K562 (cell line): ENCODE measurements at regions not wholly inside any gene's neighbourhood (a gene's known extent, or its start where the extent isn't known, plus 50 kb on each side); places are given as distances from the start of the nearest gene placed in this dataset.

Experiments
- ATAC-seq: fragments of 200-7000 bp; cut with Tn5 transposase; 3 replicates; pipeline ENCODE4 v1.9.1; 2020; ENCODE audit warnings: moderate library complexity
- BruUV-seq: library from RNA; stranded (reverse); fragments of 400-500 nt; replicated peaks from 2 replicates; lab custom pipeline; 2021; lab: Mats Ljungman, UMichigan
- CTCF ChIA-PET: fragments of 300-600 bp; formaldehyde crosslinking; extraction: SDS; loops from one replicate; lab custom pipeline; 2021; ENCODE audit warnings: low intra/inter-chr PET ratio; lab: Yijun Ruan, JAX
- POLR2A ChIA-PET: fragments of 300-600, 350-650 bp; sonication (Branson Sonifier 250); formaldehyde crosslinking; extraction: SDS; loops from one replicate; lab custom pipeline; 2021; ENCODE audit warnings: antibody characterized with exemption, inconsistent platforms; lab: Yijun Ruan, JAX
- DNase-seq, 4 experiments: peaks; one replicate each; pipeline versions ENCODE4 v3.0.0 to v3.0.0-alpha.2; 2011 to 2018; ENCODE audit warnings: low spot score in 3 of 4, mixed read lengths in 3 of 4; ENCODE audit errors: extremely low read depth in 1 of 4
- FAIRE-seq: peaks from 2 replicates; lab custom pipeline; 2011; peaks lifted over from hg19 to GRCh38; lab: Jason Lieb, UNC
- H2AFZ ChIP-seq: 2 replicates; pipeline ENCODE4 v1.6.0; 2011; ENCODE audit warnings: low read depth, low read length, control low read depth, inconsistent platforms
- H3K27ac ChIP-seq: fragments of 200-600 bp; 3 replicates; pipeline ENCODE4 v1.8.0; 2011; ENCODE audit warnings: low read depth, mild to moderate bottlenecking, control low read depth, inconsistent platforms, low read length, moderate library complexity, mixed read lengths; ENCODE audit errors: extremely low read depth
- H3K27me3 ChIP-seq, 2 experiments: fragments of 300-600 bp in 1 of 2; 2 replicates in 1 of 2; 3 replicates in 1 of 2; pipeline versions ENCODE4 v1.6.0 to v1.8.0; 2011; ENCODE audit warnings: inconsistent platforms in 2 of 2, low read length in 2 of 2, mild to moderate bottlenecking in 1 of 2, mixed read lengths in 1 of 2, moderate library complexity in 1 of 2; ENCODE audit not compliant: control insufficient read depth in 2 of 2, insufficient read depth in 2 of 2
- H3K36me3 ChIP-seq: fragments of 300-600 bp; 3 replicates; pipeline ENCODE4 v1.8.0; 2011; ENCODE audit warnings: mild to moderate bottlenecking, low read length, inconsistent platforms; ENCODE audit not compliant: control insufficient read depth, insufficient read depth
- H3K4me1 ChIP-seq, 2 experiments: fragments of 200-600 bp in 1 of 2; replicated peaks in 1 of 2; 2 replicates in 1 of 2; 3 replicates in 1 of 2; pipeline versions ENCODE4 v1.5.1 to v1.8.0; 2011; ENCODE audit warnings: inconsistent platforms in 2 of 2, low read length in 2 of 2, mild to moderate bottlenecking in 1 of 2, mixed read lengths in 1 of 2, moderate library complexity in 1 of 2; ENCODE audit not compliant: control insufficient read depth in 2 of 2, insufficient read depth in 2 of 2
- H3K4me2 ChIP-seq: 2 replicates; pipeline ENCODE4 v1.6.1; 2011; ENCODE audit warnings: low read length, control low read depth, inconsistent platforms, mixed read lengths; ENCODE audit not compliant: insufficient read depth
- H3K4me3 ChIP-seq: fragments of 200-600 bp; sonication (generic), shearing (Covaris generic); 2 replicates; pipeline ENCODE4 v1.5.1; 2016; ENCODE audit warnings: control low read depth, inconsistent platforms
- H3K79me2 ChIP-seq: fragments of 200-600 bp; 3 replicates; pipeline ENCODE4 v1.8.0; 2011; ENCODE audit warnings: low read length, inconsistent platforms; ENCODE audit not compliant: control insufficient read depth, insufficient read depth
- H3K9ac ChIP-seq, 2 experiments: 2 replicates each; pipeline versions ENCODE4 v1.6.0 to v1.6.1; 2011; ENCODE audit warnings: low read depth in 2 of 2, low read length in 2 of 2, control low read depth in 1 of 2, inconsistent platforms in 1 of 2, mild to moderate bottlenecking in 1 of 2, mixed read lengths in 1 of 2; ENCODE audit not compliant: insufficient read depth in 1 of 2
- H3K9me1 ChIP-seq: one replicate; pipeline ENCODE4 v1.6.0; 2011; ENCODE audit warnings: inconsistent platforms, mild to moderate bottlenecking, low read length, moderate library complexity; ENCODE audit not compliant: control insufficient read depth, insufficient read depth
- H3K9me3 ChIP-seq: replicated peaks from 2 replicates; pipeline ENCODE4 v1.5.1; 2011; ENCODE audit warnings: low read depth, low read length, inconsistent platforms; ENCODE audit not compliant: control insufficient read depth, insufficient read depth
- H4K20me1 ChIP-seq: replicated peaks from 2 replicates; pipeline ENCODE4 v1.6.1; 2011; ENCODE audit warnings: low read length, inconsistent platforms, mixed read lengths; ENCODE audit not compliant: control insufficient read depth, insufficient read depth
- ARID3A ChIP-seq: IDR thresholded peaks from 2 replicates; pipeline ENCODE4 v1.6.1; 2012; ENCODE audit warnings: low read depth, low read length, improper control_type of control experiment, borderline replicate concordance
- BRD9 ChIP-seq: fragments of 450-650 bp; IDR thresholded peaks from 2 replicates; pipeline ENCODE4 v1.6.1; 2018; ENCODE audit warnings: low read depth; ENCODE audit not compliant: partially characterized antibody
- FOSL1 ChIP-seq: fragments of 200-800 bp; sonication (Bioruptor generic); conservative IDR thresholded peaks from 2 replicates; pipeline ENCODE4 v1.6.1; 2016; ENCODE audit warnings: missing genetic modification characterization, missing compliant biosample characterization
- RFX5 ChIP-seq: IDR thresholded peaks from 2 replicates; pipeline ENCODE4 v1.6.1; 2011; ENCODE audit warnings: low read depth, mild to moderate bottlenecking, improper control_type of control experiment, low read length
- THAP12 ChIP-seq: fragments of 250-450 bp; sonication (Bioruptor Pico); IDR thresholded peaks from 2 replicates; pipeline ENCODE4 v1.9.0; 2021; ENCODE audit warnings: mild to moderate bottlenecking, inconsistent platforms
- ZFX ChIP-seq: sonication (generic); formaldehyde crosslinking; IDR thresholded peaks from 2 replicates; pipeline ENCODE4 v1.8.0; 2022; ENCODE audit warnings: mild to moderate bottlenecking, missing genetic modification reagents, moderate library complexity
- ZNF224 ChIP-seq: sonication (generic); formaldehyde crosslinking; IDR thresholded peaks from 2 replicates; pipeline ENCODE4 v1.8.0; 2022; ENCODE audit warnings: mild to moderate bottlenecking, missing genetic modification reagents
- ZNF277 ChIP-seq: fragments of 250-450 bp; sonication (Bioruptor Pico); IDR thresholded peaks from 2 replicates; pipeline ENCODE4 v1.8.0; 2022; ENCODE audit warnings: inconsistent platforms, mild to moderate bottlenecking, moderate library complexity, borderline replicate concordance
- WGBS: fragments of 100-300 bp; shearing (Covaris generic); methylation state at CpG from one replicate; pipeline ENCODE4 v1.1.6; 2016; ENCODE audit warnings: low coverage, mixed read lengths; ENCODE audit not compliant: insufficient coverage; ENCODE audit errors: missing lambda C conversion rate; 5-methylcytosine and 5-hydroxymethylcytosine counted together
- in situ Hi-C: fragments of 300-500 bp; cut with MboI; formaldehyde crosslinking; loops from 4 replicates; pipeline ENCODE4 v1.15.0; 2018; ENCODE audit warnings: inconsistent platforms, mixed read lengths
- intact Hi-C: fragments of 100-400 bp; cut with micrococcal nuclease; formaldehyde crosslinking; loops from 2 replicates; pipeline ENCODE4 v1.14.2; 2022
- TF ChIP-seq, protein P1 (sequence below): sonication (generic); IDR thresholded peaks from 2 replicates; pipeline ENCODE4 v1.6.1; 2016
- TF ChIP-seq, protein P2 (sequence below), 2 experiments: fragments of 150-350 bp in 1 of 2; IDR thresholded peaks; 2 replicates each; pipeline ENCODE4 v1.6.1; 2012 to 2016; ENCODE audit warnings: low read depth in 2 of 2, low read length in 2 of 2, mild to moderate bottlenecking in 1 of 2, moderate library complexity in 1 of 2

GRCh38 chr7:22675421-22675820 lies 51.6 kb upstream of the IL6 start:
- Histone ChIP-seq H3K4me1 (peaks cover 7 to 81% of the 10 kb centered on the region in 2 experiments), H3K27me3 (no peaks in the 10 kb centered on the region), H4K20me1 (no peaks in the 10 kb centered on the region), H2AFZ (no peak overlapping the region), H3K79me2 (peaks cover 52% of the 10 kb centered on the region), H3K4me3 (no peak overlapping the region), H3K27ac (no peak overlapping the region), H3K9me3 (no peaks in the 10 kb centered on the region), H3K4me2 (no peak overlapping the region), H3K36me3 (no peaks in the 10 kb centered on the region), H3K9ac (no peak overlapping the region), H3K9me1 (no peaks in the 10 kb centered on the region)
- WGBS, result 47% methylated on average over 5 of the region's 5 CpGs
- BruUV-seq, result no TSS peak
- POLR2A ChIA-PET, result interaction anchor here (0.6 to 2.9 kb wide), 5 partner anchors 8 to 176 kb away, joined by 3 to 9 read pairs (median 4); partner anchors contain the start of gene STEAP1B
- ATAC-seq, result no peak; the same call in 2 of the 3 replicates
- intact Hi-C loops, result no loop called here
- in situ Hi-C loops, result no loop called here
- CTCF ChIA-PET, result no interaction called here
- no peak for DNase-seq
- peak; percentile 19 for FAIRE-seq
- TF ChIP-seq THAP12 (CRISPR knock-in tag) (no peak), RFX5 (no peak), ZNF277 (CRISPR knock-in tag) (no peak), ARID3A (no peak), ZFX (0 out of 2 replicates have a peak, but pooled peaks have one; percentile 28), FOSL1 (tag) (no peak), ZNF224 (CRISPR knock-in tag) (no peak), BRD9 (no peak)
- TF ChIP-seq, protein P1, sequence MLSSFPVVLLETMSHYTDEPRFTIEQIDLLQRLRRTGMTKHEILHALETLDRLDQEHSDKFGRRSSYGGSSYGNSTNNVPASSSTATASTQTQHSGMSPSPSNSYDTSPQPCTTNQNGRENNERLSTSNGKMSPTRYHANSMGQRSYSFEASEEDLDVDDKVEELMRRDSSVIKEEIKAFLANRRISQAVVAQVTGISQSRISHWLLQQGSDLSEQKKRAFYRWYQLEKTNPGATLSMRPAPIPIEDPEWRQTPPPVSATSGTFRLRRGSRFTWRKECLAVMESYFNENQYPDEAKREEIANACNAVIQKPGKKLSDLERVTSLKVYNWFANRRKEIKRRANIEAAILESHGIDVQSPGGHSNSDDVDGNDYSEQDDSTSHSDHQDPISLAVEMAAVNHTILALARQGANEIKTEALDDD, result no peak
- TF ChIP-seq, protein P2, sequence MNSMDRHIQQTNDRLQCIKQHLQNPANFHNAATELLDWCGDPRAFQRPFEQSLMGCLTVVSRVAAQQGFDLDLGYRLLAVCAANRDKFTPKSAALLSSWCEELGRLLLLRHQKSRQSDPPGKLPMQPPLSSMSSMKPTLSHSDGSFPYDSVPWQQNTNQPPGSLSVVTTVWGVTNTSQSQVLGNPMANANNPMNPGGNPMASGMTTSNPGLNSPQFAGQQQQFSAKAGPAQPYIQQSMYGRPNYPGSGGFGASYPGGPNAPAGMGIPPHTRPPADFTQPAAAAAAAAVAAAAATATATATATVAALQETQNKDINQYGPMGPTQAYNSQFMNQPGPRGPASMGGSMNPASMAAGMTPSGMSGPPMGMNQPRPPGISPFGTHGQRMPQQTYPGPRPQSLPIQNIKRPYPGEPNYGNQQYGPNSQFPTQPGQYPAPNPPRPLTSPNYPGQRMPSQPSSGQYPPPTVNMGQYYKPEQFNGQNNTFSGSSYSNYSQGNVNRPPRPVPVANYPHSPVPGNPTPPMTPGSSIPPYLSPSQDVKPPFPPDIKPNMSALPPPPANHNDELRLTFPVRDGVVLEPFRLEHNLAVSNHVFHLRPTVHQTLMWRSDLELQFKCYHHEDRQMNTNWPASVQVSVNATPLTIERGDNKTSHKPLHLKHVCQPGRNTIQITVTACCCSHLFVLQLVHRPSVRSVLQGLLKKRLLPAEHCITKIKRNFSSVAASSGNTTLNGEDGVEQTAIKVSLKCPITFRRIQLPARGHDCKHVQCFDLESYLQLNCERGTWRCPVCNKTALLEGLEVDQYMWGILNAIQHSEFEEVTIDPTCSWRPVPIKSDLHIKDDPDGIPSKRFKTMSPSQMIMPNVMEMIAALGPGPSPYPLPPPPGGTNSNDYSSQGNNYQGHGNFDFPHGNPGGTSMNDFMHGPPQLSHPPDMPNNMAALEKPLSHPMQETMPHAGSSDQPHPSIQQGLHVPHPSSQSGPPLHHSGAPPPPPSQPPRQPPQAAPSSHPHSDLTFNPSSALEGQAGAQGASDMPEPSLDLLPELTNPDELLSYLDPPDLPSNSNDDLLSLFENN (IDR thresholded peaks at IDR 0.05; ENCODE audit: low read depth in 2 of 2, low read length in 2 of 2), result no peak
